ENCODE measurements at regions not wholly inside any gene's neighbourhood (a gene's known extent, or its start where the extent isn't known, plus 50 kb on each side); places are given as distances from the start of the nearest gene placed in this dataset.

DNA sequence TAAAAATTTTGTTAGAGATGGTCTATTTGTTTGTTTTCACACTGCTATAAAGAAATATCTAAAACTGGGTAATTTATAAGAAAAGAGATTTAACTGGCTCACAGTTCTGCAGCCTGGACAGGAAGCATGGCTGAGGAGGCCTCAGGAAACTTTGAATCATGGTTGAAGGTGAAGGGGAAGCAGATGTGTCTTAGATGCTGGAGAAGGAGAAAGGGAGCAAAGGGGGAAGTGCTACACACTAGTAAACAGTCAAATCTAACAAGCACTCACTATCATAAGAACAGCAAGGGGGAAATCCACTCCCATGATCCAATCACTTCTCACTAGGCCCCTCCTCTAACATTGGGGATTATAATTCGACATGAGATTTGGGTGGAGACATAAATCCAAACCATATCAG is 76.8 kb upstream of the COL24A1 start:
- Histone ChIP-seq H3K27ac (no peak overlapping the region), H3K4me3 (no peak overlapping the region), H3K4me1 (no peaks in the 10 kb centered on the region), H3K9me3 (no peaks in the 10 kb centered on the region), H3K27me3 (no peaks in the 10 kb centered on the region), H3K36me3 (no peaks in the 10 kb centered on the region)
- intact Hi-C loops (cut with DNase I), result no loop called here
- DNase-seq (ENCODE audit: extremely low spot score in 2 of 2), result no peak
- TF ChIP-seq POLR2A (IDR thresholded peaks at IDR 0.05) (no peak), POLR2AphosphoS5 (IDR thresholded peaks at IDR 0.05; ENCODE audit: insufficient read depth in 1 of 2, low read depth in 1 of 2) (no peak)
- TF ChIP-seq, protein P1, sequence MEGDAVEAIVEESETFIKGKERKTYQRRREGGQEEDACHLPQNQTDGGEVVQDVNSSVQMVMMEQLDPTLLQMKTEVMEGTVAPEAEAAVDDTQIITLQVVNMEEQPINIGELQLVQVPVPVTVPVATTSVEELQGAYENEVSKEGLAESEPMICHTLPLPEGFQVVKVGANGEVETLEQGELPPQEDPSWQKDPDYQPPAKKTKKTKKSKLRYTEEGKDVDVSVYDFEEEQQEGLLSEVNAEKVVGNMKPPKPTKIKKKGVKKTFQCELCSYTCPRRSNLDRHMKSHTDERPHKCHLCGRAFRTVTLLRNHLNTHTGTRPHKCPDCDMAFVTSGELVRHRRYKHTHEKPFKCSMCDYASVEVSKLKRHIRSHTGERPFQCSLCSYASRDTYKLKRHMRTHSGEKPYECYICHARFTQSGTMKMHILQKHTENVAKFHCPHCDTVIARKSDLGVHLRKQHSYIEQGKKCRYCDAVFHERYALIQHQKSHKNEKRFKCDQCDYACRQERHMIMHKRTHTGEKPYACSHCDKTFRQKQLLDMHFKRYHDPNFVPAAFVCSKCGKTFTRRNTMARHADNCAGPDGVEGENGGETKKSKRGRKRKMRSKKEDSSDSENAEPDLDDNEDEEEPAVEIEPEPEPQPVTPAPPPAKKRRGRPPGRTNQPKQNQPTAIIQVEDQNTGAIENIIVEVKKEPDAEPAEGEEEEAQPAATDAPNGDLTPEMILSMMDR (IDR thresholded peaks at IDR 0.05), result no peak

DNA sequence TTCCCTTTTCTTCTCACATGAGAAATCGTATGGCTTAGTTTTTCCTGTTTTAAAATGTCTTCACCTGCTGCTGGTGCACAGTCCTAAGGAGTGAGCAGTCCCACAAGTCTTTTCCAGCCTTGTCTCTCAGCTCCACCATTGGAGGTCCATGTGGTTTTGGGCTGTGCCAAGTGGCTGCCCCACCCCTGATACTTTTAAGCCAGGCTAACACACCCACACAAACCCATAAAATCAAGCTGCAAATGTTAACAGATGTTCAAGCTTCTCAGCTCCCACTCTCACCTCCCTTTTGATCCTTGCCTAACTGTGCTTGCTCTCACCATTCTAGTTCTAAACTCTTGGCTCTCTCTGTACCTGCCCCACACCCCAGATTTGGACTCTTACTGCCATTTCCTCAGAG is 74.5 kb upstream of the COL24A1 start:
- DNase-seq (ENCODE audit: extremely low spot score in 2 of 2), result no peak
- no peaks in the 10 kb centered on the region for H3K27me3 ChIP-seq
- no peak overlapping the region for H3K27ac ChIP-seq
- TF ChIP-seq POLR2A (IDR thresholded peaks at IDR 0.05), result no peak
- TF ChIP-seq, protein P1 (IDR thresholded peaks at IDR 0.05), result no peak
- TF ChIP-seq POLR2AphosphoS5 (IDR thresholded peaks at IDR 0.05; ENCODE audit: insufficient read depth in 1 of 2, low read depth in 1 of 2), result no peak
- no peak overlapping the region for H3K4me3 ChIP-seq
- no peaks in the 10 kb centered on the region for H3K36me3 ChIP-seq
- no peaks in the 10 kb centered on the region for H3K4me1 ChIP-seq
- no peaks in the 10 kb centered on the region for H3K9me3 ChIP-seq
- intact Hi-C loops (cut with DNase I), result no loop called here

DNA sequence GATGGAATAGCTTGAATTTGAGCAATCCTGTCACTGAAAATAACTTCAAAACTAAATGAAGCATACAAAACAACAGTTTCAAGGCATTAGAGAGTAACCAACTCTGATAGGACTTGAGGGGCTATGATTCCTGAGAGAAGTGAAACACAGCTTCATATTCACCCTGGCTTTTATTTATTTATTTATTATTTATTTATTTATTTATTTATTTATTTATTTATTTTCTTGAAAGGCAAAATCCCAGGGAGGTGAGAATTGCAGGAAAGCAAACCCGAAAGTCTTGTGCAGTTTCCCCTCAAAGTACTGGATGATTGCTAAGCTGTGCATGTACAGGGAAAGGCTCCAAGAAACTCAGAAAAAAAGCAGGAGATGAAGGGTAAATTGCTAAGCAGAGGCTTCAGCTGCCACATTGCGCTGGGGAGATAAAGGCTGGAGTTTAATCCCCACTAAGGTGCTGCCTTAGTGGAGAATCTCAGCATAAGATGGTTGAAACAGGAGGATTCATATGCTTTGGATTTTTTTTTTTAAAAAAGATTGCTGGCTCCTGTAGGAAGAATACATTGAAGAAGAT is 72.9 kb upstream of the COL24A1 start:
- Histone ChIP-seq H3K27me3 (no peaks in the 10 kb centered on the region), H3K4me1 (no peaks in the 10 kb centered on the region), H3K27ac (no peak overlapping the region), H3K36me3 (no peaks in the 10 kb centered on the region), H3K4me3 (no peak overlapping the region), H3K9me3 (no peaks in the 10 kb centered on the region)
- DNase-seq (ENCODE audit: extremely low spot score in 2 of 2), result no peak
- TF ChIP-seq POLR2A (IDR thresholded peaks at IDR 0.05), result no peak
- no peak for TF ChIP-seq POLR2AphosphoS5 (IDR thresholded peaks at IDR 0.05; ENCODE audit: insufficient read depth in 1 of 2, low read depth in 1 of 2)
- TF ChIP-seq, protein P1 (IDR thresholded peaks at IDR 0.05), result no peak
- intact Hi-C loops (cut with DNase I), result loop anchor here (10.0 kb wide), 1 partner anchor 65 kb away; no protein-coding TSS in a partner anchor

DNA sequence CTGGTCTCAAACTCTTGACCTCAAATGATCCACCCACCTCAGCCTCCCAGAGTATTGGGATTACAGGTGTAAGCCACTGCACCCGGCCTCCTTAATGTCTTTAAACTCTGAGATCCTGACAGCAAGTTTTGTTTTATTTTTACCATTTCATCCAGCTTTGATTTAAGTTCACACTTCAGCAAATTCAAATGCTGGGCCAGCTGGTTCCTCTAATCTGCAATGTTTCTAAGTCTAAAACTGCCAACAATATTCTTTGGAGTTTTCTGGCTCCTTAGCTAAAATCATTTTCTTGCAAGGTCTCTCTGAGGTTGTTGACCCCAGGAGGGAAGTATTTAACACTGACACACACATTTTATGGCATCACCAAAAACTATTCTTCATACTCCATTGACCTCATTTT is 72.0 kb upstream of the COL24A1 start:
- Histone ChIP-seq H3K4me1 (no peaks in the 10 kb centered on the region), H3K27ac (no peak overlapping the region), H3K4me3 (no peak overlapping the region), H3K9me3 (no peaks in the 10 kb centered on the region), H3K36me3 (no peaks in the 10 kb centered on the region), H3K27me3 (no peaks in the 10 kb centered on the region)
- no peak for DNase-seq (ENCODE audit: extremely low spot score in 2 of 2)
- intact Hi-C loops (cut with DNase I), result loop anchor here (10.0 kb wide), 1 partner anchor 66 kb away; no protein-coding TSS in a partner anchor
- TF ChIP-seq, protein P1 (IDR thresholded peaks at IDR 0.05), result no peak
- TF ChIP-seq POLR2AphosphoS5 (IDR thresholded peaks at IDR 0.05; ENCODE audit: insufficient read depth in 1 of 2, low read depth in 1 of 2) (no peak), POLR2A (IDR thresholded peaks at IDR 0.05) (no peak)

DNA sequence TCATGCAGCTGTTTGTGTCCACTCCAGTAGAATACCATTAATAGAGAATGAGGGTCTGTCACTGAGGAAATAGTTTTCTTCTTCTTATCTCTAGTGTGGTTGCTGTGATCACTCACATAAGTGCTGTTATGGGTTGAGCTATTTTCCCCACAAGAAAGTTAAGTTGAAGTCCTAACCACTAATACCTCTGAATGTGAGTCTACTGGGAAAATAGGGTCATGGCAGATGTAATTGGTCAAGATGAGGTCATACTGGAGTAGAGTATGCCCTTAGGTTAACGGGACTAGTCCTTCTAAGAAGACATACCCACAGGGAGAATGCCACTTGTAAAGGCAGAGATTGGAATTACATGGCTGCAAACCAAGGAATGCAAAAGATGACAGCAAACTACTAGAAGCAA is 70.5 kb upstream of the COL24A1 start:
- no peak overlapping the region for H3K4me3 ChIP-seq
- H3K9me3 ChIP-seq, result no peaks in the 10 kb centered on the region
- intact Hi-C loops (cut with DNase I), result loop anchor here (10.0 kb wide), 1 partner anchor 68 kb away; no protein-coding TSS in a partner anchor
- H3K36me3 ChIP-seq, result no peaks in the 10 kb centered on the region
- no peak for DNase-seq (ENCODE audit: extremely low spot score in 2 of 2)
- TF ChIP-seq POLR2A (IDR thresholded peaks at IDR 0.05), result no peak
- no peak for TF ChIP-seq POLR2AphosphoS5 (IDR thresholded peaks at IDR 0.05; ENCODE audit: insufficient read depth in 1 of 2, low read depth in 1 of 2)
- TF ChIP-seq, protein P1 (IDR thresholded peaks at IDR 0.05), result no peak
- no peak overlapping the region for H3K27ac ChIP-seq
- H3K27me3 ChIP-seq, result no peaks in the 10 kb centered on the region
- no peaks in the 10 kb centered on the region for H3K4me1 ChIP-seq
